ENCODE measurements at regions not wholly inside any gene's neighbourhood (a gene's known extent, or its start where the extent isn't known, plus 50 kb on each side); places are given as distances from the start of the nearest gene placed in this dataset.

DNA sequence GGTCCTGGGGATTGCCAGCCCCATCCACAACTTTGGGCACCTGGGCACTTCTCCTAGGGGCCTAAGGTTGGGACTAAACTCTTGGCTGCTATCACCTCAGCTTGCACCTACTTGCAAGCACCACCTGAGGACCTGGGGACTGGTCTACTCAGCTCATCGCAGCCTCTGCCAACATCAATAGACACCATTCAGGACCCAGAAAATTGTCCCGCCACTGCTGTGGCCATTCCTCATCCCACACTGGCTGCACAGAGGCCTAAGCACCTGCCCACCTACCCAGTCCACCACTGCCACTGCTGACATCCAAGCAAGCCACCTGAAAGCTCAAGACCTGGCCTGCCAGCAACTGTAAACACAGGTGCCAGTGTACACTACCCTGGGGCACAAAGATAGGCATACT lies 234.1 kb downstream of the STK31 start:
- TF ChIP-seq, protein P1, sequence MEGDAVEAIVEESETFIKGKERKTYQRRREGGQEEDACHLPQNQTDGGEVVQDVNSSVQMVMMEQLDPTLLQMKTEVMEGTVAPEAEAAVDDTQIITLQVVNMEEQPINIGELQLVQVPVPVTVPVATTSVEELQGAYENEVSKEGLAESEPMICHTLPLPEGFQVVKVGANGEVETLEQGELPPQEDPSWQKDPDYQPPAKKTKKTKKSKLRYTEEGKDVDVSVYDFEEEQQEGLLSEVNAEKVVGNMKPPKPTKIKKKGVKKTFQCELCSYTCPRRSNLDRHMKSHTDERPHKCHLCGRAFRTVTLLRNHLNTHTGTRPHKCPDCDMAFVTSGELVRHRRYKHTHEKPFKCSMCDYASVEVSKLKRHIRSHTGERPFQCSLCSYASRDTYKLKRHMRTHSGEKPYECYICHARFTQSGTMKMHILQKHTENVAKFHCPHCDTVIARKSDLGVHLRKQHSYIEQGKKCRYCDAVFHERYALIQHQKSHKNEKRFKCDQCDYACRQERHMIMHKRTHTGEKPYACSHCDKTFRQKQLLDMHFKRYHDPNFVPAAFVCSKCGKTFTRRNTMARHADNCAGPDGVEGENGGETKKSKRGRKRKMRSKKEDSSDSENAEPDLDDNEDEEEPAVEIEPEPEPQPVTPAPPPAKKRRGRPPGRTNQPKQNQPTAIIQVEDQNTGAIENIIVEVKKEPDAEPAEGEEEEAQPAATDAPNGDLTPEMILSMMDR (conservative IDR thresholded peaks at IDR 0.05; ENCODE audit: low read depth, low read length), result no peak

DNA sequence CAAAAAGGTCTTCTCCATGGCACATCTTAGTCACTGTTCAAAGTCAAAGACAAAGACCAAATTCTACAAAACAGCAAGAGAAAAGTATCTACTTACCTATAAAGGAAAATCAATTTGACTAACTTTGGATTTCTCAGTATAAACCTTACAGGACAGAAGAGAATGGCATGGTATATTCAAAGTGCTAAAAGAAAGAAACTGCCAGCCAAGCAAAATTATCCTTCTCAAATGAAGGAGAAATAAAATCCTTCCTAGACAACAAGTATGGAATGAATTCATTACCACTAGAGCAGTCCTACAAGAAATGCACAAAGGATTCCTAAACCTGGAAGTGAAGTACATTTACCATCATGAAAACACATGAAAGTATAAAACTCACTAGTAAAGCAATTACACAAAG lies 235.5 kb downstream of the STK31 start:
- DNase-seq (ENCODE audit: low read depth), result no peak
- no peak overlapping the region for H3K4me3 ChIP-seq (ENCODE audit: low read depth, low read length)
- TF ChIP-seq, protein P1 (conservative IDR thresholded peaks at IDR 0.05; ENCODE audit: low read depth, low read length), result no peak

More for the DNA sequence above, 234.1 kb downstream of the STK31 start:
- DNase-seq (ENCODE audit: low read depth), result no peak
- no peak overlapping the region for H3K4me3 ChIP-seq (ENCODE audit: low read depth, low read length)

DNA sequence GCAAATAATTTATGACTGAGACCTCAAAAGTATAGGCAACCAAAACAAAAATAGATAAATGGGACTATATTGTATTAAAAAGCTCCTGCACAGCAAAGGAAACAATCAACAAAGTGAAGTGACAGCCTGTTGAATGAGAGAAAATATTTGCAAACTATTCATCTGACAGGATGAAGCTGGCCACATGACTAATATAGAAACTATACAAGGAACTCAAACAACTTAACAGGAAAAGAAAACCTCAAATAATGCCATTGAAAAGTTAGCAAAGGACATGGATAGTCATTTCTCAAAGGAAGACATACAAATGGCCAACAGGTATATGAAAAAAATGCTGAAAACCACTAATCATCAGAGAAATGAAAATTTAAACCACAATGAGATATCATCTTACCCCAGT lies 245.1 kb downstream of the STK31 start:
- no peak for DNase-seq (ENCODE audit: low read depth)
- TF ChIP-seq, protein P1 (conservative IDR thresholded peaks at IDR 0.05; ENCODE audit: low read depth, low read length), result no peak
- H3K4me3 ChIP-seq (ENCODE audit: low read depth, low read length), result no peak overlapping the region

DNA sequence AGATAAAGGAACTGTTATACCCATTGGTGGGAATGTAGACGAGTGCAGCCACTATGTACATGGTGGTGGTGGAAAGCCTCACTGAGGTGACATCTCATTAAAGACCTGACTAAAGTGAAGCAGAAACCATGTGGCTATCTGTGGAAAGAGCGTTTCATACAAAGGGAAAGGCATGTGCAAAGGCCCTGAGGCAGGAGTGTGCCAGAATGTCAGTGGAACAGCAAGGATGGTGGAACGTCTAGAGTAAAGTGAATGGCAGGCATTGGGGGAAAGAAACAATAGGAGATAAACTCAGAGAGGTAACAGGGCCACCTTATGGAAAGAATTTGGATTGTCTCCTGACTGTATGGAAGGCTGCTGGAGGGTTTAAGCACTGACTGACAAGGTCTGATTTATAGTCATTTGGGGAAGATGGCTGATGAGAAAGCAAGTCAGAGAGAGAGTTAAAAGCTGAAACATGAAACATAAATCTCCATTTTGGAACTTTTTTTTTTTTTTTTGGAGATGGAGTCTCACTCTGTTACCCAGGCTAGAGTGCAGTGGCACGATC lies 245.7 kb downstream of the STK31 start:
- TF ChIP-seq, protein P1 (conservative IDR thresholded peaks at IDR 0.05; ENCODE audit: low read depth, low read length), result no peak
- H3K4me3 ChIP-seq (ENCODE audit: low read depth, low read length), result no peak overlapping the region
- DNase-seq (ENCODE audit: low read depth), result no peak

DNA sequence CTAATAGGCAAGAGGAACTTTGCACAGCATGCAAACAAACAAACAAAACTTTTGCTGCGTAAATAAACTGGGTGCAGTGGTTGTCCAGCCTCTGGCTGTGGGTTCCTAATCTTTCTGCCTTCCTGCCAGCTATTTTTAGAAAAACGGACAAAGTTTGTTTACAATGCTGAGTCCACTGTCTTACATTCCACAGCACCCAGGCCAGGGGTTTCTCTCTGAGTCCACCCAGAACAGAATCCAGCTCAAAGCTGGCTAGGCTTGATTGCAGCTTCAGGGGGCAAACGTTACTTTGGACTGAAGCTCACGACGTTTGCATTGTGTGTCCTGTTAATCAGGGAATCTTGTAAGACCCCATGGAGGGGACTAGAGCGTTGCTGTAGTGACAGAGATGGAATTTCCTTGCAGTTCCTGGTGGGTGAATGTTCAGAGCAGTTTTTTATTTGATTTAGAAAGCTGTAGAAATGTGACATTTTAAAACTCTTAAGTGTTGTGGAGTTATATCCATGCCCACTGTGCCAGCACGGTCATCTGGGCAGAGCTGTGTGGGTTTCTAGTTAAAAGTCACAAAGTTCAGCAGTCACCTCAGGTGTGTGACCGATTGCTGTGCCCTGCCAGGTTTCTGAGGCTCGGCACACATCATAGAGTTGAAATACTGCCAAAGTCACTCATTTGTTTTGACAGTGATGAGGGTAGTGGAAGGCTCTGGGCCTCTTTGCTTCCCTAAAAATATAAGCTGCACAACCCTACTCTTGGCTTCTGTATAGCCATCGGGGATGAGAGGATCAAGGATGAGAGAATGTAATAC lies 247.0 kb downstream of the STK31 start:
- TF ChIP-seq, protein P1 (conservative IDR thresholded peaks at IDR 0.05; ENCODE audit: low read depth, low read length), result no peak
- no peak overlapping the region for H3K4me3 ChIP-seq (ENCODE audit: low read depth, low read length)
- no peak for DNase-seq (ENCODE audit: low read depth)

DNA sequence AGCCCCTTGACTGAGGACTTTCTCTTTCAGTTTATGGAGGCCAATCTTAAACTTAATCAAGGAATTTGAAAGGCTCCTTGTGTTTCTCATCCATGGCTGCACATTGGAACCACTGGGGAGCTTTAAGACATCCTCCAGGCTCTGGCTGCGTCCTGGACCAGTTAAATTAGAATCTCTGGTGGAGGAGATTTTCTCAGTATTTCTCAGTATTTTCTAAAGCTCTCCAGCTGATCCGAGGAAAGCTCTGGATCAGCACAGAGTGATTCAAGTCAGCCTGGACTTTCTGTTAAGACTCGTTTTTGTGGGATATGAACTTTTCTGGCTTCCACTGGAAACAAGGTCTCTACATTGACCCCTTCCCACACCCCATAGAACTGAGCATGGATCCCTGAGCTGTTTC lies 249.8 kb downstream of the STK31 start:
- H3K4me3 ChIP-seq (ENCODE audit: low read depth, low read length), result no peak overlapping the region
- DNase-seq (ENCODE audit: low read depth), result no peak
- TF ChIP-seq, protein P1 (conservative IDR thresholded peaks at IDR 0.05; ENCODE audit: low read depth, low read length), result no peak

DNA sequence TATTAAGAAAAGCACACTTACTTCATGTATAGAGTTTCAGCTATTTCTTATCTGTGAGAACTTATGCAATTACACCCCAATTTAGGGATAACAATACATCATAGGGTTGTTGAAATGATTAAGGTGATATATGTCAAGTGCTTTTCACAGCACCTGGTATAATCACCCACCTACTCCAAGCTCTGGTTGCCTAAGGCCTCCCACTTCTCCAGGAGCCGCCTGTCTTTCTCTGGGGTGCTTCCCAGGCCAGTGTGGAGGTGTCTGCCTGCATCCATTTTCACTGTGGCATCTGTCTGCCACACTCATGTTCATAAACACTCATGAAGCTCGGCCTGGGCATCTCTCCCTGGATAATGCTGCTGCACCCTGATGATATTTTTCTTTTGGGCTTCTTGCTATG lies 250.3 kb downstream of the STK31 start:
- no peak for DNase-seq (ENCODE audit: low read depth)
- TF ChIP-seq, protein P1 (conservative IDR thresholded peaks at IDR 0.05; ENCODE audit: low read depth, low read length), result no peak
- H3K4me3 ChIP-seq (ENCODE audit: low read depth, low read length), result no peak overlapping the region

All from epithelial cell of proximal tubule (primary cell).